WTC11 (cell line): ENCODE measurements at regions not wholly inside any gene's neighbourhood (a gene's known extent, or its start where the extent isn't known, plus 50 kb on each side); places are given as distances from the start of the nearest gene placed in this dataset.
A peak's percentile ranks its signal among the peaks of the same experiment; 100 is the strongest.
"Not testable (repeated sequence)": the region's sequence is repeated elsewhere in the genome, so short reads cannot be mapped to it uniquely, and the experiment has no call there.

Experiments
- ATAC-seq: fragments of 200-7000 bp; cut with Tn5 transposase; 2 replicates; pipeline ENCODE4 v1.10.0; 2021; ENCODE audit warnings: mild to moderate bottlenecking, moderate library complexity
- CTCF ChIA-PET: fragments of 300-600 bp; sonication (Branson Sonifier 250); formaldehyde crosslinking; loops from one replicate; lab custom pipeline; 2021; ENCODE audit warnings: antibody characterized with exemption; lab: Charles Lee
- POLR2A ChIA-PET: fragments of 350-600 bp; sonication (Branson Sonifier 250); formaldehyde crosslinking; loops from one replicate; lab custom pipeline; 2021; ENCODE audit warnings: antibody characterized with exemption; lab: Charles Lee
- DNase-seq: peaks from one replicate; pipeline ENCODE4 v3.0.0; 2021; ENCODE audit warnings: low spot score
- H3K27ac Mint-ChIP-seq: 2 replicates; pipeline ENCODE4 v1.8.0; 2021; ENCODE audit warnings: mixed read lengths
- H3K27me3 Mint-ChIP-seq: 2 replicates; pipeline ENCODE4 v1.8.0; 2021; ENCODE audit warnings: low read depth, mild to moderate bottlenecking, moderate library complexity, mixed read lengths
- H3K36me3 Mint-ChIP-seq: 2 replicates; pipeline ENCODE4 v1.8.0; 2021; ENCODE audit warnings: mixed read lengths
- H3K4me1 Mint-ChIP-seq: 2 replicates; pipeline ENCODE4 v1.8.0; 2022; ENCODE audit warnings: mixed read lengths
- H3K4me3 Mint-ChIP-seq: 2 replicates; pipeline ENCODE4 v1.8.0; 2021; ENCODE audit warnings: mild to moderate bottlenecking, moderate library complexity, mixed read lengths
- H3K9me3 Mint-ChIP-seq: 2 replicates; pipeline ENCODE4 v1.8.0; 2021; ENCODE audit warnings: mixed read lengths
- ATF1 ChIP-seq: sonication (generic); formaldehyde crosslinking; IDR thresholded peaks from 2 replicates; pipeline ENCODE4 v1.8.1; 2023; ENCODE audit warnings: mild to moderate bottlenecking, moderate library complexity, missing genetic modification reagents
- ATF2 ChIP-seq: sonication (generic); formaldehyde crosslinking; IDR thresholded peaks from 2 replicates; pipeline ENCODE4 v1.8.1; 2022; ENCODE audit warnings: low read depth, missing genetic modification reagents, borderline replicate concordance
- ELF4 ChIP-seq: sonication (generic); formaldehyde crosslinking; IDR thresholded peaks from 2 replicates; pipeline ENCODE4 v1.8.1; 2022; ENCODE audit warnings: low read depth, mild to moderate bottlenecking, moderate library complexity, missing genetic modification reagents
- FOXP1 ChIP-seq: sonication (generic); formaldehyde crosslinking; IDR thresholded peaks from 2 replicates; pipeline ENCODE4 v1.8.0; 2022; ENCODE audit warnings: missing genetic modification reagents, mild to moderate bottlenecking, moderate library complexity, borderline replicate concordance
- HMGA2 ChIP-seq: fragments of 250-450 bp; sonication (Bioruptor Pico); IDR thresholded peaks from 2 replicates; pipeline ENCODE4 v1.4.0; 2021; ENCODE audit warnings: mild to moderate bottlenecking, moderate library complexity
- MXD4 ChIP-seq: fragments of 250-450 bp; sonication (Bioruptor Pico); IDR thresholded peaks from 2 replicates; pipeline ENCODE4 v1.8.0; 2021; ENCODE audit warnings: mild to moderate bottlenecking, moderate library complexity, borderline replicate concordance
- NFE2L1 ChIP-seq: sonication (generic); formaldehyde crosslinking; IDR thresholded peaks from 2 replicates; pipeline ENCODE4 v1.8.1; 2023; ENCODE audit warnings: missing genetic modification reagents
- RELA ChIP-seq: sonication (generic); formaldehyde crosslinking; IDR thresholded peaks from 2 replicates; pipeline ENCODE4 v1.8.1; 2022; ENCODE audit warnings: missing genetic modification reagents, mild to moderate bottlenecking, borderline replicate concordance
- SOX15 ChIP-seq: fragments of 250-450 bp; sonication (Bioruptor Pico); IDR thresholded peaks from 2 replicates; pipeline ENCODE4 v1.9.0; 2021; ENCODE audit warnings: mild to moderate bottlenecking
- SP1 ChIP-seq: sonication (generic); formaldehyde crosslinking; conservative IDR thresholded peaks from 2 replicates; pipeline ENCODE4 v1.8.1; 2022; ENCODE audit warnings: missing genetic modification reagents
- USF1 ChIP-seq: sonication (generic); formaldehyde crosslinking; IDR thresholded peaks from 2 replicates; pipeline ENCODE4 v1.8.0; 2022; ENCODE audit warnings: mild to moderate bottlenecking, missing genetic modification reagents
- ZNF232 ChIP-seq: sonication (generic); formaldehyde crosslinking; IDR thresholded peaks from 2 replicates; pipeline ENCODE4 v1.8.0; 2022; ENCODE audit warnings: mild to moderate bottlenecking, missing genetic modification reagents
- ZNF396 ChIP-seq: fragments of 250-450 bp; sonication (Bioruptor Pico); IDR thresholded peaks from 2 replicates; pipeline ENCODE4 v1.8.0; 2021; ENCODE audit warnings: mild to moderate bottlenecking, moderate library complexity, borderline replicate concordance
- TF ChIP-seq, protein P1 (sequence below): sonication (generic); formaldehyde crosslinking; IDR thresholded peaks from 2 replicates; pipeline ENCODE4 v1.8.1; 2022; ENCODE audit warnings: mild to moderate bottlenecking, moderate library complexity, missing genetic modification reagents
- TF ChIP-seq, protein P2 (sequence below): fragments of 250-450 bp; sonication (Bioruptor Pico); IDR thresholded peaks from 2 replicates; pipeline ENCODE4 v1.9.0; 2021; ENCODE audit warnings: mild to moderate bottlenecking
- TF ChIP-seq, protein P3 (sequence below): sonication (generic); formaldehyde crosslinking; IDR thresholded peaks from 2 replicates; pipeline ENCODE4 v1.8.1; 2022; ENCODE audit warnings: low read depth, mild to moderate bottlenecking, moderate library complexity, missing genetic modification reagents, borderline replicate concordance
- TF ChIP-seq, protein P4 (sequence below): sonication (generic); formaldehyde crosslinking; IDR thresholded peaks from 2 replicates; pipeline ENCODE4 v1.8.0; 2023; ENCODE audit warnings: mild to moderate bottlenecking, missing genetic modification reagents

- TF ChIP-seq, protein P1, sequence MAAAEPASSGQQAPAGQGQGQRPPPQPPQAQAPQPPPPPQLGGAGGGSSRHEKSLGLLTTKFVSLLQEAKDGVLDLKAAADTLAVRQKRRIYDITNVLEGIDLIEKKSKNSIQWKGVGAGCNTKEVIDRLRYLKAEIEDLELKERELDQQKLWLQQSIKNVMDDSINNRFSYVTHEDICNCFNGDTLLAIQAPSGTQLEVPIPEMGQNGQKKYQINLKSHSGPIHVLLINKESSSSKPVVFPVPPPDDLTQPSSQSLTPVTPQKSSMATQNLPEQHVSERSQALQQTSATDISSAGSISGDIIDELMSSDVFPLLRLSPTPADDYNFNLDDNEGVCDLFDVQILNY (CRISPR knock-in tag), result no peak
- TF ChIP-seq SP1 (CRISPR knock-in tag) (no peak), NFE2L1 (CRISPR knock-in tag) (no peak)
Observed at GRCh38 chr2:117336496-117336895, 478.0 kb upstream of the DDX18 start (continued).

DNA sequence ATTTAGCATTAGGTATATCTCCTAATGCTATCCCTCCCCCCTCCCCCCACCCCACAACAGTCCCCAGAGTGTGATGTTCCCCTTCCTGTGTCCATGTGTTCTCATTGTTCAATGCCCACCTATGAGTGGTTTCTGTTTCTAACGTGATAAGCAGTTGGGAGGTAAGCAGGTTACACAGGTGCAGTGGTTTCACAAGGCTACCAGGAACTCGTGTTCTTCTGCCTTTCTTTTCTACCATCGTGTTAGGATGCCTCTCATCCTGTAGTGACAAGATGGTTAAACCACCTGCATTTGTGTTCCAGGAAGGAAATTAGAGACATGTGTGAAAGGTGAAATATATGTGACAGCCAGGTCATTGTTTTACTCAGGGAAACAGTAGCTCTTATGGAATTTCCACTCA, 476.5 kb upstream of the DDX18 start:
- H3K4me3 Mint-ChIP-seq, H3K27me3 Mint-ChIP-seq, ATAC-seq, H3K4me1 Mint-ChIP-seq, DNase-seq, H3K9me3 Mint-ChIP-seq, H3K27ac Mint-ChIP-seq, H3K36me3 Mint-ChIP-seq, CTCF ChIA-PET, POLR2A ChIA-PET: not testable (repeated sequence)

GRCh38 chr2:117339980-117340379, 474.5 kb upstream of the DDX18 start:
- POLR2A ChIA-PET, result no interaction called here
- Mint-ChIP-seq H3K27me3 (no peaks in the 10 kb centered on the region; the same call in 1 of the 2 replicates), H3K36me3 (no peaks in the 10 kb centered on the region), H3K27ac (no peak overlapping the region), H3K4me3 (no peak overlapping the region), H3K9me3 (no peaks in the 10 kb centered on the region), H3K4me1 (no peaks in the 10 kb centered on the region)
- ATAC-seq, result no peak
- TF ChIP-seq, protein P2, sequence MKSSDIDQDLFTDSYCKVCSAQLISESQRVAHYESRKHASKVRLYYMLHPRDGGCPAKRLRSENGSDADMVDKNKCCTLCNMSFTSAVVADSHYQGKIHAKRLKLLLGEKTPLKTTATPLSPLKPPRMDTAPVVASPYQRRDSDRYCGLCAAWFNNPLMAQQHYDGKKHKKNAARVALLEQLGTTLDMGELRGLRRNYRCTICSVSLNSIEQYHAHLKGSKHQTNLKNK, result no peak
- no peak for TF ChIP-seq ATF2 (CRISPR knock-in tag)
- TF ChIP-seq, protein P3, sequence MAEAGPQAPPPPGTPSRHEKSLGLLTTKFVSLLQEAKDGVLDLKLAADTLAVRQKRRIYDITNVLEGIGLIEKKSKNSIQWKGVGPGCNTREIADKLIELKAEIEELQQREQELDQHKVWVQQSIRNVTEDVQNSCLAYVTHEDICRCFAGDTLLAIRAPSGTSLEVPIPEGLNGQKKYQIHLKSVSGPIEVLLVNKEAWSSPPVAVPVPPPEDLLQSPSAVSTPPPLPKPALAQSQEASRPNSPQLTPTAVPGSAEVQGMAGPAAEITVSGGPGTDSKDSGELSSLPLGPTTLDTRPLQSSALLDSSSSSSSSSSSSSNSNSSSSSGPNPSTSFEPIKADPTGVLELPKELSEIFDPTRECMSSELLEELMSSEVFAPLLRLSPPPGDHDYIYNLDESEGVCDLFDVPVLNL (CRISPR knock-in tag), result no peak
- TF ChIP-seq HMGA2 (CRISPR knock-in tag), result peak; percentile 96
- no peak for TF ChIP-seq ELF4 (CRISPR knock-in tag)
- no peak for DNase-seq
- CTCF ChIA-PET, result no interaction called here

- H3K4me3 Mint-ChIP-seq, result no peak overlapping the region
- H3K27me3 Mint-ChIP-seq, result no peaks in the 10 kb centered on the region; the same call in 1 of the 2 replicates
- H3K4me1 Mint-ChIP-seq, result no peaks in the 10 kb centered on the region
- ChIA-PET POLR2A (no interaction called here), CTCF (no interaction called here)
- TF ChIP-seq RELA (CRISPR knock-in tag) (no peak), ATF1 (no peak), FOXP1 (CRISPR knock-in tag) (no peak), MXD4 (no peak), SOX15 (CRISPR knock-in tag) (no peak), ZNF232 (CRISPR knock-in tag) (no peak)
- H3K9me3 Mint-ChIP-seq, result no peaks in the 10 kb centered on the region
- no peak for ATAC-seq
- H3K27ac Mint-ChIP-seq, result no peak overlapping the region
- no peak for DNase-seq
- H3K36me3 Mint-ChIP-seq, result no peaks in the 10 kb centered on the region
Observed at GRCh38 chr2:117341690-117342089, 472.8 kb upstream of the DDX18 start.

DNA sequence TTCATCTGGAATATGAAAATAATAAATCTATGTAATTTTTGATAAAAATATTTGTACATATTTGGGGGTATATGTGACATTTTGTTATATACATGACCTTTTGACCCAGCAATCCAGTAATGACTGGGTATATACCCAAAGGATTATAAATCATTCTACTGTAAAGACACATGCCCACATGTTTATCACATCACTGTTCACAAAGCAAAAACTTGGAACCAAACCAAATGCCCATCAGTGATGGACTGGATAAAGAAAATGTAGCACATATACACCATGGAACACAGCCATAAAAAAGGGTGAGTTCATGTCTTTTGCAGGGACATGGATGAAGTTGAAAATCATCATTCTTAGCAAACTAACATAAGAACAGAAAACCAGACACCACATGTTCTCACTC, 472.1 kb upstream of the DDX18 start:
- TF ChIP-seq RELA (CRISPR knock-in tag) (no peak), ZNF232 (CRISPR knock-in tag) (no peak), USF1 (no peak), ZNF396 (CRISPR knock-in tag) (no peak)
- TF ChIP-seq, protein P4, sequence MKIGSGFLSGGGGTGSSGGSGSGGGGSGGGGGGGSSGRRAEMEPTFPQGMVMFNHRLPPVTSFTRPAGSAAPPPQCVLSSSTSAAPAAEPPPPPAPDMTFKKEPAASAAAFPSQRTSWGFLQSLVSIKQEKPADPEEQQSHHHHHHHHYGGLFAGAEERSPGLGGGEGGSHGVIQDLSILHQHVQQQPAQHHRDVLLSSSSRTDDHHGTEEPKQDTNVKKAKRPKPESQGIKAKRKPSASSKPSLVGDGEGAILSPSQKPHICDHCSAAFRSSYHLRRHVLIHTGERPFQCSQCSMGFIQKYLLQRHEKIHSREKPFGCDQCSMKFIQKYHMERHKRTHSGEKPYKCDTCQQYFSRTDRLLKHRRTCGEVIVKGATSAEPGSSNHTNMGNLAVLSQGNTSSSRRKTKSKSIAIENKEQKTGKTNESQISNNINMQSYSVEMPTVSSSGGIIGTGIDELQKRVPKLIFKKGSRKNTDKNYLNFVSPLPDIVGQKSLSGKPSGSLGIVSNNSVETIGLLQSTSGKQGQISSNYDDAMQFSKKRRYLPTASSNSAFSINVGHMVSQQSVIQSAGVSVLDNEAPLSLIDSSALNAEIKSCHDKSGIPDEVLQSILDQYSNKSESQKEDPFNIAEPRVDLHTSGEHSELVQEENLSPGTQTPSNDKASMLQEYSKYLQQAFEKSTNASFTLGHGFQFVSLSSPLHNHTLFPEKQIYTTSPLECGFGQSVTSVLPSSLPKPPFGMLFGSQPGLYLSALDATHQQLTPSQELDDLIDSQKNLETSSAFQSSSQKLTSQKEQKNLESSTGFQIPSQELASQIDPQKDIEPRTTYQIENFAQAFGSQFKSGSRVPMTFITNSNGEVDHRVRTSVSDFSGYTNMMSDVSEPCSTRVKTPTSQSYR, result no peak
- Mint-ChIP-seq H3K36me3 (no peaks in the 10 kb centered on the region), H3K4me1 (no peaks in the 10 kb centered on the region), H3K9me3 (no peaks in the 10 kb centered on the region), H3K27ac (no peak overlapping the region), H3K27me3 (no peaks in the 10 kb centered on the region; the same call in 1 of the 2 replicates), H3K4me3 (no peak overlapping the region)
- ChIA-PET CTCF (no interaction called here), POLR2A (no interaction called here)
- ATAC-seq, result no peak
- no peak for DNase-seq
